ENCODE measurements at regions not wholly inside any gene's neighbourhood (a gene's known extent, or its start where the extent isn't known, plus 50 kb on each side); places are given as distances from the start of the nearest gene placed in this dataset.

DNA sequence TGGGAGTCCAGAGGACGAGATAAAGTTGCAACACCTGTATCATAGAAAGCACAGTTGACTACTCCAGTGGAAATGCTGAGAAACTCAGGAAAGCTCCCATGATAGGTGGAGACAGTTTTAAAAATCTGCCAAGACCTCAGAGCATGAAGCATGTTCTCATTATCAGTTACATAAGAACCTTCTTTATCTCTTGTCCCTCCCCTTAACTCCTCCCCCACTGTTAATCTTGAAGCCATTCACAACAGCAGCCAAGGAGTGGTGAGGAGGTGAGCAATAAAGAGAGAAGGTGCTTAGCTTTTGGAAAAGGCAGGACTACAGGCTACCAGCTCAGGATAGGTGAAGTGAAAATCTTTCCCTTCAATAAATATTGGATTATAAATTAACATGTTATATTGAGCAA, 657.9 kb downstream of the NYAP2 start:
- no peak overlapping the region for H3K4me3 Mint-ChIP-seq
- H3K9me2 ChIP-seq (ENCODE audit: insufficient read depth), result peaks cover 5% of the 10 kb centered on the region; the same call in 1 of the 2 replicates
- no peaks in the 10 kb centered on the region for H3K27me3 ChIP-seq (ENCODE audit: insufficient read depth)
- H3K79me2 ChIP-seq (replicated peaks; ENCODE audit: insufficient read depth), result no peaks in the 10 kb centered on the region
- no peaks in the 10 kb centered on the region for H3K36me3 Mint-ChIP-seq (ENCODE audit: low read depth)
- DNase-seq (ENCODE audit: low spot score) (no peak), ATAC-seq (no peak)
- H4K20me1 ChIP-seq (replicated peaks; ENCODE audit: insufficient read depth), result no peaks in the 10 kb centered on the region
- H2AFZ ChIP-seq, result no peak overlapping the region
- no peaks in the 10 kb centered on the region; the same call in 1 of the 3 replicates for H3K4me1 Mint-ChIP-seq
- TF ChIP-seq NANOG (IDR thresholded peaks at IDR 0.05; ENCODE audit: borderline replicate concordance) (no peak), ZNF114 (CRISPR knock-in tag; IDR thresholded peaks at IDR 0.05) (no peak), JUNB (IDR thresholded peaks at IDR 0.05; ENCODE audit: unreplicated experiment) (no peak), CREB1 (CRISPR knock-in tag; IDR thresholded peaks at IDR 0.05; ENCODE audit: low read depth) (no peak), ETS1 (IDR thresholded peaks at IDR 0.05) (no peak), POLR2AphosphoS5 (IDR thresholded peaks at IDR 0.05; ENCODE audit: low read depth) (no peak), EZH2 (IDR thresholded peaks at IDR 0.05; ENCODE audit: low read depth, unreplicated experiment) (no peak), EZH2phosphoT487 (IDR thresholded peaks at IDR 0.05; ENCODE audit: unreplicated experiment) (no peak), ZNF331 (CRISPR knock-in tag; IDR thresholded peaks at IDR 0.05; ENCODE audit: low read depth) (no peak)
- TF ChIP-seq, protein P1, sequence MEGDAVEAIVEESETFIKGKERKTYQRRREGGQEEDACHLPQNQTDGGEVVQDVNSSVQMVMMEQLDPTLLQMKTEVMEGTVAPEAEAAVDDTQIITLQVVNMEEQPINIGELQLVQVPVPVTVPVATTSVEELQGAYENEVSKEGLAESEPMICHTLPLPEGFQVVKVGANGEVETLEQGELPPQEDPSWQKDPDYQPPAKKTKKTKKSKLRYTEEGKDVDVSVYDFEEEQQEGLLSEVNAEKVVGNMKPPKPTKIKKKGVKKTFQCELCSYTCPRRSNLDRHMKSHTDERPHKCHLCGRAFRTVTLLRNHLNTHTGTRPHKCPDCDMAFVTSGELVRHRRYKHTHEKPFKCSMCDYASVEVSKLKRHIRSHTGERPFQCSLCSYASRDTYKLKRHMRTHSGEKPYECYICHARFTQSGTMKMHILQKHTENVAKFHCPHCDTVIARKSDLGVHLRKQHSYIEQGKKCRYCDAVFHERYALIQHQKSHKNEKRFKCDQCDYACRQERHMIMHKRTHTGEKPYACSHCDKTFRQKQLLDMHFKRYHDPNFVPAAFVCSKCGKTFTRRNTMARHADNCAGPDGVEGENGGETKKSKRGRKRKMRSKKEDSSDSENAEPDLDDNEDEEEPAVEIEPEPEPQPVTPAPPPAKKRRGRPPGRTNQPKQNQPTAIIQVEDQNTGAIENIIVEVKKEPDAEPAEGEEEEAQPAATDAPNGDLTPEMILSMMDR (conservative IDR thresholded peaks at IDR 0.05; ENCODE audit: low read depth in 2 of 2), result no peak
- H3K9me3 Mint-ChIP-seq, result no peaks in the 10 kb centered on the region
- H3K4me2 ChIP-seq, result no peak overlapping the region
- no peak overlapping the region for H3K27ac Mint-ChIP-seq
- no peaks in the 10 kb centered on the region for H3K36me3 ChIP-seq (ENCODE audit: insufficient read depth)
- H3K27ac ChIP-seq (ENCODE audit: low read depth), result no peak overlapping the region
- no peaks in the 10 kb centered on the region for H3K27me3 Mint-ChIP-seq (ENCODE audit: insufficient read depth, low read depth, poor library complexity)
- no peaks in the 10 kb centered on the region for H3F3A ChIP-seq (replicated peaks; ENCODE audit: low read depth)
- H3K4me1 ChIP-seq (ENCODE audit: insufficient read depth), result no peaks in the 10 kb centered on the region
- no peak overlapping the region for H3K4me3 ChIP-seq

DNA sequence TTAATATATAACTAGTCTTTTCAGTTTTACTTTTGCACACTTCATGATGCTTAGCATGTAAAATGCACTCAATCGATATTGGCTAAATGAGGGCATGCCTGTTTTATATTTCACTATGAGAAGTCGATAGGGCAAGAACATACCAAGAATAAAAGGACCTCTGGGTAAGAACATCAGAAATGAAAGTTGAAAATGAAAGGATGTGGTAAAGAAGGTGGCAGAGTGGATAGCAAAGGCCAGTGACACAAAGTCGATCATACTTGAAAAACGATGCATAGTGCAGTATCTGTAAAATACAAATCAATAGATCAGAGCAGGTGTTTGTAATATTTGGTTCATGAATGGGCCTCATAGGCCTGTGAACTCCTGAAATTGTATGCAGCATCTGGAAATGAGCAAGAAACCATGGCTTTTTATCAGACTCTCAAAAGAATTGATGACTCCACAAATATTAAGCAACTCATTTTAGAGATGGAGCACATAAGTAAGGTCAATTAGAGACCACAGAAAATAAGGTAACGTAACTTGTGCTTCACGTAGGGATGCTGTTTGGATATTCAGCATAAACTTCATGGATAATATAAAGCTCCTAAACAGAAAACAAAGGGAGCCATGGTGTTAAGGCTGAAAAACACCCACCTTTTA, 653.4 kb downstream of the NYAP2 start:
- Mint-ChIP-seq H3K36me3 (ENCODE audit: low read depth) (no peaks in the 10 kb centered on the region), H3K4me1 (peaks cover 6% of the 10 kb centered on the region), H3K27ac (no peak overlapping the region), H3K27me3 (ENCODE audit: insufficient read depth, low read depth, poor library complexity) (no peaks in the 10 kb centered on the region), H3K4me3 (no peak overlapping the region), H3K9me3 (no peaks in the 10 kb centered on the region)
- no peaks in the 10 kb centered on the region for H3K79me2 ChIP-seq (replicated peaks; ENCODE audit: insufficient read depth)
- no peaks in the 10 kb centered on the region for H3K36me3 ChIP-seq (ENCODE audit: insufficient read depth)
- ATAC-seq (no peak), DNase-seq (ENCODE audit: low spot score) (no peak)
- H3K9me2 ChIP-seq (ENCODE audit: insufficient read depth), result peaks cover 7% of the 10 kb centered on the region
- H3K27ac ChIP-seq (ENCODE audit: low read depth), result no peak overlapping the region
- H3K27me3 ChIP-seq (ENCODE audit: insufficient read depth), result no peaks in the 10 kb centered on the region
- no peaks in the 10 kb centered on the region for H3K4me1 ChIP-seq (ENCODE audit: insufficient read depth)
- H3F3A ChIP-seq (replicated peaks; ENCODE audit: low read depth), result no peaks in the 10 kb centered on the region
- H3K4me3 ChIP-seq, result no peak overlapping the region
- H2AFZ ChIP-seq, result no peak overlapping the region
- H4K20me1 ChIP-seq (replicated peaks; ENCODE audit: insufficient read depth), result no peaks in the 10 kb centered on the region
- no peak overlapping the region for H3K4me2 ChIP-seq
- no peak for TF ChIP-seq EZH2 (IDR thresholded peaks at IDR 0.05; ENCODE audit: low read depth, unreplicated experiment)
- no peak for TF ChIP-seq EZH2phosphoT487 (IDR thresholded peaks at IDR 0.05; ENCODE audit: unreplicated experiment)
- no peak for TF ChIP-seq STAT1 (IDR thresholded peaks at IDR 0.05; ENCODE audit: unreplicated experiment)
- no peak for TF ChIP-seq REST (IDR thresholded peaks at IDR 0.05; ENCODE audit: unreplicated experiment)
